ENCODE measurements at regions not wholly inside any gene's neighbourhood (a gene's known extent, or its start where the extent isn't known, plus 50 kb on each side); places are given as distances from the start of the nearest gene placed in this dataset.

DNA sequence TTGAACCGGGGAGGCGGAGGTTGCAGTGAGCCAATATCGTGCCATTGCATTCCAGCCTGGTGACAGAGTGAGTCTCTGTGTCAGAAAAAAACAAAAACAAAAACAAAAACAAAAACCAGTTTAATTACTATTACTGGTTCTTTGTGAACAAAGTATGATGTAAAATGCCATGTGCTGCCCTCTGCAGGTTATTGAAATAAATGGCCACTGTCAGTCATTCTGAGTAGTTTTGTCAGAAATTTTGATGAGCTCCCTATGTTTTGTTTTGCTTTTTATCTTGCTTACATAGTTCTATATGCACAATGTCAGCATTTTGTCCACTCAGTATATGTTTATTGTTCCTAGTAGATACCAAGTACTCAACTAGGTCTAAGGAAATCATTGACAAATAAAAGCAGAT lies 423.6 kb upstream of the CHST9 start:
- no peak for TF ChIP-seq ZFP30 (CRISPR knock-in tag; IDR thresholded peaks at IDR 0.05)
- no peak for TF ChIP-seq ARNTL (CRISPR knock-in tag; IDR thresholded peaks at IDR 0.05; ENCODE audit: borderline replicate concordance, low read depth)
- TF ChIP-seq, protein P1, sequence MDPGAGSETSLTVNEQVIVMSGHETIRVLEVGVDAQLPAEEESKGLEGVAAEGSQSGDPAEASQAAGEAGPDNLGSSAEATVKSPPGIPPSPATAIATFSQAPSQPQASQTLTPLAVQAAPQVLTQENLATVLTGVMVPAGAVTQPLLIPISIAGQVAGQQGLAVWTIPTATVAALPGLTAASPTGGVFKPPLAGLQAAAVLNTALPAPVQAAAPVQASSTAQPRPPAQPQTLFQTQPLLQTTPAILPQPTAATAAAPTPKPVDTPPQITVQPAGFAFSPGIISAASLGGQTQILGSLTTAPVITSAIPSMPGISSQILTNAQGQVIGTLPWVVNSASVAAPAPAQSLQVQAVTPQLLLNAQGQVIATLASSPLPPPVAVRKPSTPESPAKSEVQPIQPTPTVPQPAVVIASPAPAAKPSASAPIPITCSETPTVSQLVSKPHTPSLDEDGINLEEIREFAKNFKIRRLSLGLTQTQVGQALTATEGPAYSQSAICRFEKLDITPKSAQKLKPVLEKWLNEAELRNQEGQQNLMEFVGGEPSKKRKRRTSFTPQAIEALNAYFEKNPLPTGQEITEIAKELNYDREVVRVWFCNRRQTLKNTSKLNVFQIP (CRISPR knock-in tag; IDR thresholded peaks at IDR 0.05; ENCODE audit: borderline replicate concordance, low read depth), result no peak
- TF ChIP-seq ZNF8 (CRISPR knock-in tag; IDR thresholded peaks at IDR 0.05), result no peak
- TF ChIP-seq BACH2 (CRISPR knock-in tag; IDR thresholded peaks at IDR 0.05; ENCODE audit: borderline replicate concordance), result no peak
- no peak for TF ChIP-seq TOX (CRISPR knock-in tag; IDR thresholded peaks at IDR 0.05; ENCODE audit: borderline replicate concordance)
- TF ChIP-seq CREB5 (CRISPR knock-in tag; IDR thresholded peaks at IDR 0.05; ENCODE audit: low read depth), result no peak
- no peak for TF ChIP-seq ZC3H10 (CRISPR knock-in tag; IDR thresholded peaks at IDR 0.05)
- no peak for TF ChIP-seq CSDC2 (CRISPR knock-in tag; IDR thresholded peaks at IDR 0.05)
